ENCODE measurements at regions not wholly inside any gene's neighbourhood (a gene's known extent, or its start where the extent isn't known, plus 50 kb on each side); places are given as distances from the start of the nearest gene placed in this dataset.

DNA sequence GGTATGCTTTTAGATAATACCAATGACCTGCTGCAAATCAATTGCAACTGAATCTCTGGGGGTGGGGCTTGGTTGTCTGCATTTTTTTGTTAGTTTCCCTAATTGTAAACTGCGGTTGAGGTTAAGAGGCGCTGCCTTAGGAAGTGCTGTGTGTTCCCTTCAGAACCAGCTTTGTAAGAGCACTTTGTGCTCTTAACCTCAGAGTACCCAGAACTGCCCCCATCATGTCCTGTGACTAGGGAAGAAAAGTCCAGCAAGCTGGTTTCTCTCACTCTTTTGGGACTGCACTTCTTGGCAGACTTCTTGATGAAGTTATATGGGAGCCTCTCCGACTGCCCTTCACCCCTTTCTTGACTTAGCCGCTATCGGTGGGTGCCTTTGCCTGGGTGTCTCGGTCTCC is 245.5 kb upstream of the CXCR4 start:
- DNase-seq = no peak

GRCh38 chr2:136362676-136363390 is 244.9 kb upstream of the CXCR4 start:
- no peak for DNase-seq

- peak; percentile 53 to 68 for DNase-seq
Measured at GRCh38 chr2:136361521-136361920, 243.6 kb upstream of the CXCR4 start.

DNA sequence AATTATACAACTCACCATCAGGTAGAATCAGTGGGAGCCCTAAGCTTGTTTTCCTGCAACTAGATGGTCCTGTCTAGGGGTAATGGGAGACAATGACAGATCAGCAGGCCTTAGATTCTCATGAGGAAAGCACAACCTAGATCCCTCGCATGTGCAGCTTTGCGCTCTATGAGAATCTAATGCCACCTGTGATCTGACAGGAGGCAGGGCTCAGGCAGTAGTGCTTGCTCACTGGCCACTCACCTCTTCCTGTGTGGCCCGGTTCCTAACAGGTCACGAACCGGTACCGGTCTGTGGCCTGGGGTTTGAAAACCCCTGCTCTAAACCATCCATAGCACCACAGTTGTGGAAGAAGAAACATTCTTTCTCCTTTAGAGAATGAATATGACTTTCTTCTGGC is 242.8 kb upstream of the CXCR4 start:
- DNase-seq = no peak

DNA sequence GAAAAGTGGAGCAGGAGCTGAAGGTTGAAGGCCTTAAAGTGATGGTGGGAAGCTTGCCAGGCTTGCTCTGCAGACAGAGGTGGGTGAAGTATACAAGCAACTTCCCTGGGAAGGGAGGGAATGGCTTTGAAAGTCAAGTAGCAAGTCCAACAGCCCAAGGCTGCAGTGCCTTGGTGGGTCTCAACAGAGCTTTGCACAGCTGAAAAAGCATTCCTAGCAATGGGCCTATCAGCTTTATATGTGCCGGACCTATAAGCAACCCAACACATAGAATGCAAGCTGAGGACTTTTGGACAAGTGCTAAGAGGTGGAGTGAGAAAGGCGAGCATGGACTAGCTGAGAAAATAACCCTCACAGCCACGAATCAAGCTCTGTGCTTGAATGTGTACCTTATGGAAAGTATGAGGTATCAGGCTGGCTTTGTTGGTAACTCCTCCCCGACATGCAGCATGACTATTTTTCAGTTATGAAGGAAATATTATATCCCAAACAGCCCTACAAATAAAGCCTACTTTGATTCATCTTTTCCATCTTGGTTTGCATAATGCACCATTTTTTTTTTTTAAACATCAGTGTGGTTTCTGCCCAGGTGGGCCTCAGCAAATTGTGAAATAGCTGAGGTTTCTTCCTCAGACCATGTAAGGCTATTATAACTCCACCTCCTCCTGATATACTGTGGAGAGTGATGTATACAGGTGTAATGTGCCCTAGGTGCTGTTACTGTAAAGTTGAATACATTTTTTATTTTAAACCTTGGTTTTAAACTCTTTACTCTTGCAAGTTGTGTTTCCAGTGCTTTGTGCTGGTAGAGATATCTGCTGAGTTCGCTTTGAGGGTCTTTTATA is 241.4 kb upstream of the CXCR4 start:
- DNase-seq = no peak

DNA sequence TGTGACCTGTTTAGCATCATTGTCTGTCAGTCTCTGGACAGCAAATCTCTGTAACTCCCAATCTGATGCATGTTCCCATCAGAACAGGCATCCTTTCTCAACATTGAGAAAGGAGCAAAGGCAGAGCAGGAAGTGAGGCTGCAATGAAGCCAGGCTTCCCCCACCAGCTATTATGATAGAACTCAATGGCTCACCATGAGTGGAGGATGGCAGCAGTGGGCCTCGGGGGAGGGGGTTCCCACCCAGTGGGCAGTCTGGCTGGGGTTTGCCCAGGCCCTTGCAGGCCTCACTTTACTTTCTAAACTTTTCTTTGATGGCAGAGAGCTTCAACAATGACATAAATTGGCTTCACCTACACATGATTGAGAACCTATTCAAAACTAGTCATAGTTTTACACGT is 240.6 kb upstream of the CXCR4 start:
- DNase-seq = no peak

- DNase-seq = no peak
Measured at GRCh38 chr2:136357007-136357380, 239.0 kb upstream of the CXCR4 start.

DNA sequence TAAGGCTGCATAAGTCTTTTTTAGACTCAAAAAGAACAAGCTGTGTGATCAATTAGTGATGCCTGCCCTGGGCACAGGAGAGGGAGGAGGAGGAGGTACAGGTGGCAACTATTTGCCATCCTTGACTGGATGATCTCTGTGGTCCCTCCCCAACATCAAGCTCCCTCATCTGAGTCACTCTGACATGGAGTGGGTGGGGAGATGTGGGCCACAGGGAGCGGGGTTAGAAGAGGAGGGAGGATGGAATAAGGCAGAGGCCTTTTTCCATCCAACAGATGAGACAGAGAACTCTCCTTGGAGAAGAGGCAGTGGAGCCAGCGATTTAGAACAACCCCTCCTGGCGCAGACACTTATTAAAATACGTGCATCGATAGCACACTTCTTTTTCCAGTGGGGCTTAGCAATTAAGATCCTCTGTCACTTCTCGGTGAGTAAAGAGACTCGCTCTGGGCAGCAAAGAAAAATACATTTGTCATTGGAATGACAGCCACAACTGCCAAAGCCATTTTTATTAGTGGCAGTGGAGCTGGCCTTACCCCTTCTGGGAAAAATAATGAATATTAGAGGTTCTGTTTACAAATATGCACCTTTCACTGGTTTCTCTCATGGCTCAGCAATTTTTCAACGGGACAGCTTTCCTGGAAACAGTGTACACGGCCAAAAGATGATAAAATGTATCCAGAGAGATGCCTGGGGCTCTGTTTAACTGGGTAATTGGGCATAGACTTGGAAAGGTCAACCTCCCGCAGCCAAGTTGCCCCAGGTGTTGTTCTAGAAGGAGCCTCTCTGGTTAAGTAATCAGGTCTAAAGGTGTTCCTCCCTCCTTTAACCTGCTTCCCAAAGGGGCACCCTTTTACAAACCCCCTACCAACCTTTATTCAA is 238.4 kb upstream of the CXCR4 start:
- no peak for DNase-seq

GRCh38 chr2:136351684-136352083 is 233.7 kb upstream of the CXCR4 start:
- DNase-seq = no peak

DNA sequence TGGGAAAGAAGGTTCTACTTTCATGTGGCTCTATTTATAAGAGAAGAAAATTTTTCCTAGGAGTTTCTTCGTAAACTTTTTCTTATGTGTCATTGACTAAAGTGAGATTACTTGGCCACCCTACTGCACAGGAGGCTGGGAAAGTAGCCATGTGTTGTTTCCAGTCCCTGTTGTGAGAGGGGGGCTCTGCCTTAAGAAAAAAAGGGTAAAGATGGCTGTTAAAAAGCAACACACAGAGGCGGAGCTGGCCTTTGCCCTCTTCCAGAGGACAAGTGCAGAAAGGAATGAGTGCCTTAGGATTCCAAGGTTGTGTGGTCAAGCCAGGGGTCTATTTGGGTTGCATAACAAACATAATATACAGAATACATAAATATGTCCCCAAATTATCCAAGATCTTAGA is 230.0 kb upstream of the CXCR4 start:
- no peak for DNase-seq

- no peak for DNase-seq
Measured at GRCh38 chr2:136344339-136344738, 226.4 kb upstream of the CXCR4 start.

DNA sequence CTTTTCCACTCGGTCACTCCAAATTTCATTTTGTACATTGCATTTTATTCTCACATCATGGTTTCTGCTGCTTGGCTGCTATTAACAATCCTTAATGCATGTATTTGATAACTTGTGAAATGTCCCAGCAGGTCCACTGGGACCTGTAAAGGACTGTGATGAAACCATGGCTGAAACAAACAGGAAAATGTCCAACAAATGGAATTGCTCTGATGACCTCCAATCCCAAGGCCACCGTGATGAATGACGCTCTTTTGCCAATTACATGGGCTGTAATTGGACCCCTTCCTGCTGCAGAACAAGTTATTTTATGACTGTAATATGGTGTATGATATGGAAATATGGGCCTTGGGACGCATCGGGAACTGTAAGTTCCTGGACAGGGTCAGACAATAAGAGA is 224.2 kb upstream of the CXCR4 start:
- no peak for DNase-seq

DNA sequence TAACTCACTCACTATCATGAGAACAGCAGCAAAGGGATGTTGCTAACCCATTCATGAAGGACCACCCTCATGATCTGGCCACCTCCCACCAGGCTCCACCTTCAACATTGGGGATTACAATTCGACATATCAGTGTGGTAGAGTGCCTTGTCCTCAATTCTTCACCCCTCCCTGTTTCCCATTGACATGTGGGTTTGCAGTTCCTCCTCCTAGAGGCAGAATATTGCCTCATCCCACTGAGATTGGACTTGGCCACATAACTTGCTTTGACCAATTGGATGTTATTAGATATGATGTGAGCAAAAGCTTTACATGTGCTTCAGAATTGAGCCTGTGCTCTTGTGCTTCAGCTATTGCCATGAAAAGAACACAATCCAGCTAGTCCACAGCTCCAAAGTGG is 217.0 kb upstream of the CXCR4 start:
- DNase-seq = no peak

DNA sequence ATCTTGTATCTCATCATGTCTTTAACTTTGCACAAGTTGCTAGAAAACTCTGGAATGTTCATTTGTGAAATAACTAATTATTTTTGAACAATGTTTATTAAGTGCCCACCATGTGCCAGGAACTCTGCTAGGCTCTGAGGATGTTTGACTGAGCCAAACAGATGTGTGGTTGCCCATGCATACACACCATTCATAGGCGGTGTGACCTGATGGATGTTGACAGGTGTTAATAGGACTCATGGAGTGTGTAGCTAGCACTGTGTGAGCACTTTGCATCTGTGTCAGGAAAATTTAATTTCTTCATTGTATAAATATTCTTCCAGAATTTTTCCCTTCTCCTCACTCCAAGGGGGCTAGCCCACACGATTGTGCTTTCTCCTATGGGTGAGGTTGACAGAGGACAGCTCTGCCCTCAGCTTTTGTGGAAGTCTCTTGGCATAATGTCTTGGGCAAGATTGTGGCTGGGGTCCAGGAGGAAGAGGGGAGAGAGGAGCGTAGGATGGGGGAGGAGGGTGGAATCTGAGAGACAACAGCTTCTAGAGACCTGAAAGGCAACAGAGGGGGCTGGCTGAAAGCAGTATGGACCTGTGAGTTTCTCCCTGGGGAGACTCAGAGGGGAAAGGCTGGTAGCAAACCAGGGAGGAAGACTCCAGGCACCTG is 214.6 kb upstream of the CXCR4 start:
- no peak for DNase-seq

- no peak for DNase-seq
Measured at GRCh38 chr2:136331226-136331625, 213.3 kb upstream of the CXCR4 start.

- DNase-seq = no peak
Measured at GRCh38 chr2:136328207-136328795, 210.4 kb upstream of the CXCR4 start.

- DNase-seq = peak in 1 of 2 experiments; percentile 9
Measured at GRCh38 chr2:136327162-136327852, 209.4 kb upstream of the CXCR4 start.

GRCh38 chr2:136325844-136326331 is 207.9 kb upstream of the CXCR4 start:
- DNase-seq = no peak

DNA sequence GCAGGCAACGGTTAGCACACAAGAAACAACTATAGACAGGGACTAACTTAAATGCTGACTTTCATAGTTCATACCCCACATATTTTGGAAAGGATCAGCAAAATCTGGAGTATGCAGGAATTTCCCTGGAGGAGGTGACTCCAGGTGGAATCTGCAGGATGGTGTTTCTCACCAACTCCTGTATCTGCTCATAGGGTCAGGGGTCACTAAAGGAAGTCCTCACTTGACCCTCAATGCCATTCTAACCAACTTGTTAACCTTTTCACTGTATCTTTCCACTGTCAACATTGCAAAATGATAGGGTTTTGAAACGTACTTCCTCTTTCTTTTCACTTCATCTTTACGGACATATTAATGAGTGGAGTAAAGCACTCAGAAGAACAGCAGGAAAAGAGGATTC is 207.0 kb upstream of the CXCR4 start:
- no peak for DNase-seq

- DNase-seq = no peak
Measured at GRCh38 chr2:136323935-136324334, 206.0 kb upstream of the CXCR4 start.

DNA sequence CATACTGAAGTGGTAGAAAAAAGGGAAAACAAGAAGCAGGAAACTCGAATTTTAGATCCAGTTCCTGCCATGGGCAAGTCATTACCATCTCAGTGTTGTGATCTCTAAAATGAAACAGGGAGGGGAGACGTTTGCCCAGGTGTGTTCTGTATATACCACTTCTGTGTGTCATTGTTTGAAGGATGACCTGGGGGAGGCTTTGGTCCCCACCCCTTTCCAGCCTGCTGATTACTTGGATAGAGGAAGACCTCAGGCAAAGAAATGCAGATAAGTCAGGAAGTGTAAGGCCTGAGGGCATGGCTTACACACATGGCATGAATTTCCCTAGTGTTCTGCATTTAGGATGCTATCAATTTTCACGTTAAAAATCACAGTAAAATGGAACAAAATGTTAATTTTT is 205.2 kb upstream of the CXCR4 start:
- DNase-seq = no peak

DNA sequence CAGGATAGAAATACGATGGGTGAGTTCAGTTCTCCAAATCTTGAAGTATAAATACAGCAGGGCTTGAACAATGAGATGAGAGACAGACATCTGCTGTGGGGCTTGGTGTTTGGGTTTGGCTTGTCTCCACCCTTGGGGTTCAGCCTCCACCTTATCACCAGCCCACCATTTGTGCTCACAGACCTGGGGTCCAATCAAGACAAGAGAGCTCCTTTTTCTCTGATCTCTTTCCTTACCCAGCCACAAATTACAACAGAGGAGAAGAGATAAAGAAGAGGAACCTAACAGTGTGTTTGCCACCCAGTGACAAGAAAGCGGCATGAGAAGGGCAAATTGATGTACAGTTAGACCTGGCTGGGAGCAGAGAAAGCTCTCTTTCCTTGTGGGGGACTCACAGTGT is 204.5 kb upstream of the CXCR4 start:
- no peak for DNase-seq
